ENCODE measurements at regions not wholly inside any gene's neighbourhood (a gene's known extent, or its start where the extent isn't known, plus 50 kb on each side); places are given as distances from the start of the nearest gene placed in this dataset.

- no peak for FAIRE-seq
- H3K4me3 Mint-ChIP-seq (ENCODE audit: unreplicated experiment), result no peak overlapping the region
- Histone ChIP-seq H3K27ac (ENCODE audit: low read depth, low read length) (peak overlapping the region; percentile 28), H3K79me2 (ENCODE audit: insufficient read depth, low read length) (no peaks in the 10 kb centered on the region), H3K27me3 (ENCODE audit: insufficient read depth, low read length) (no peaks in the 10 kb centered on the region), H3K4me3 (ENCODE audit: insufficient read depth, low read depth, low read length) (no peak overlapping the region), H3K9ac (ENCODE audit: low read length) (peak overlapping the region; percentile 23), H2AFZ (ENCODE audit: low read depth, low read length) (no peak overlapping the region), H4K20me1 (ENCODE audit: insufficient read depth, low read length) (no peaks in the 10 kb centered on the region), H3K4me1 (ENCODE audit: insufficient read depth, low read length) (peaks cover 11% of the 10 kb centered on the region), H3K36me3 (ENCODE audit: insufficient read depth, low read length) (no peaks in the 10 kb centered on the region), H3K9me3 (ENCODE audit: insufficient read depth, low read depth, low read length) (no peaks in the 10 kb centered on the region), H3K4me2 (ENCODE audit: low read length) (peak overlapping the region; percentile 79)
- DNase-seq (ENCODE audit: low read depth), result peak; percentile 63
- TF ChIP-seq EZH2 (IDR thresholded peaks at IDR 0.05; ENCODE audit: insufficient read depth, low read length) (no peak), CTCF (IDR thresholded peaks at IDR 0.05; ENCODE audit: insufficient read depth, low read depth, low read length) (no peak)
- peaks cover 15% of the 10 kb centered on the region for H3K4me1 Mint-ChIP-seq (ENCODE audit: low read depth, unreplicated experiment)
- no peaks in the 10 kb centered on the region for H3K27me3 Mint-ChIP-seq (ENCODE audit: low read depth, unreplicated experiment)
- H3K9me3 Mint-ChIP-seq (ENCODE audit: unreplicated experiment), result peaks cover 2% of the 10 kb centered on the region
- no peaks in the 10 kb centered on the region for H3K36me3 Mint-ChIP-seq (ENCODE audit: low read depth, unreplicated experiment)
- H3K27ac Mint-ChIP-seq (ENCODE audit: unreplicated experiment), result no peak overlapping the region
Measured at GRCh38 chr10:8312079-8312478, 257.6 kb downstream of the GATA3 start.

GRCh38 chr10:8312781-8313180 is 258.3 kb downstream of the GATA3 start:
- Histone ChIP-seq H3K27ac (ENCODE audit: low read depth, low read length) (peak overlapping the region; percentile 28), H3K4me1 (ENCODE audit: insufficient read depth, low read length) (peaks cover 11% of the 10 kb centered on the region), H3K4me2 (ENCODE audit: low read length) (peak overlapping the region; percentile 79), H3K36me3 (ENCODE audit: insufficient read depth, low read length) (no peaks in the 10 kb centered on the region), H3K27me3 (ENCODE audit: insufficient read depth, low read length) (no peaks in the 10 kb centered on the region), H3K79me2 (ENCODE audit: insufficient read depth, low read length) (no peaks in the 10 kb centered on the region), H3K9me3 (ENCODE audit: insufficient read depth, low read depth, low read length) (no peaks in the 10 kb centered on the region), H3K9ac (ENCODE audit: low read length) (peak overlapping the region; percentile 23), H3K4me3 (ENCODE audit: insufficient read depth, low read depth, low read length) (peak overlapping the region; percentile 31), H2AFZ (ENCODE audit: low read depth, low read length) (no peak overlapping the region), H4K20me1 (ENCODE audit: insufficient read depth, low read length) (no peaks in the 10 kb centered on the region)
- Mint-ChIP-seq H3K36me3 (ENCODE audit: low read depth, unreplicated experiment) (no peaks in the 10 kb centered on the region), H3K27me3 (ENCODE audit: low read depth, unreplicated experiment) (no peaks in the 10 kb centered on the region), H3K27ac (ENCODE audit: unreplicated experiment) (no peak overlapping the region), H3K9me3 (ENCODE audit: unreplicated experiment) (peaks cover 2% of the 10 kb centered on the region), H3K4me1 (ENCODE audit: low read depth, unreplicated experiment) (peaks cover 11% of the 10 kb centered on the region), H3K4me3 (ENCODE audit: unreplicated experiment) (no peak overlapping the region)
- FAIRE-seq (no peak), DNase-seq (ENCODE audit: low read depth) (peak; percentile 87)
- TF ChIP-seq CTCF (IDR thresholded peaks at IDR 0.05; ENCODE audit: insufficient read depth, low read depth, low read length), result no peak
- no peak for TF ChIP-seq EZH2 (IDR thresholded peaks at IDR 0.05; ENCODE audit: insufficient read depth, low read length)

GRCh38 chr10:8314486-8314885 is 260.0 kb downstream of the GATA3 start:
- Histone ChIP-seq H3K27me3 (ENCODE audit: insufficient read depth, low read length) (no peaks in the 10 kb centered on the region), H4K20me1 (ENCODE audit: insufficient read depth, low read length) (no peaks in the 10 kb centered on the region), H3K4me1 (ENCODE audit: insufficient read depth, low read length) (peaks cover 11% of the 10 kb centered on the region), H3K4me2 (ENCODE audit: low read length) (no peak overlapping the region), H2AFZ (ENCODE audit: low read depth, low read length) (no peak overlapping the region), H3K79me2 (ENCODE audit: insufficient read depth, low read length) (no peaks in the 10 kb centered on the region), H3K9ac (ENCODE audit: low read length) (no peak overlapping the region), H3K27ac (ENCODE audit: low read depth, low read length) (no peak overlapping the region), H3K36me3 (ENCODE audit: insufficient read depth, low read length) (no peaks in the 10 kb centered on the region), H3K4me3 (ENCODE audit: insufficient read depth, low read depth, low read length) (no peak overlapping the region), H3K9me3 (ENCODE audit: insufficient read depth, low read depth, low read length) (no peaks in the 10 kb centered on the region)
- DNase-seq (ENCODE audit: low read depth), result no peak
- Mint-ChIP-seq H3K27ac (ENCODE audit: unreplicated experiment) (no peak overlapping the region), H3K9me3 (ENCODE audit: unreplicated experiment) (peaks cover 2% of the 10 kb centered on the region), H3K36me3 (ENCODE audit: low read depth, unreplicated experiment) (no peaks in the 10 kb centered on the region), H3K4me3 (ENCODE audit: unreplicated experiment) (no peak overlapping the region), H3K27me3 (ENCODE audit: low read depth, unreplicated experiment) (no peaks in the 10 kb centered on the region), H3K4me1 (ENCODE audit: low read depth, unreplicated experiment) (peaks cover 11% of the 10 kb centered on the region)
- TF ChIP-seq EZH2 (IDR thresholded peaks at IDR 0.05; ENCODE audit: insufficient read depth, low read length) (no peak), CTCF (IDR thresholded peaks at IDR 0.05; ENCODE audit: insufficient read depth, low read depth, low read length) (no peak)
- FAIRE-seq, result no peak
